ENCODE measurements at regions not wholly inside any gene's neighbourhood (a gene's known extent, or its start where the extent isn't known, plus 50 kb on each side); places are given as distances from the start of the nearest gene placed in this dataset.

GRCh38 chr17:56737421-56738161, 96.1 kb downstream of the C17orf67 start:
- no peak for DNase-seq (ENCODE audit: low read depth in 4 of 4, low spot score in 1 of 4)

GRCh38 chr17:56739376-56739775, 94.3 kb downstream of the C17orf67 start:
- no peak for DNase-seq (ENCODE audit: low read depth in 4 of 4, low spot score in 1 of 4)

- no peak for DNase-seq (ENCODE audit: low read depth in 4 of 4, low spot score in 1 of 4)
Observed at GRCh38 chr17:56739776-56740175, 93.9 kb downstream of the C17orf67 start.

GRCh38 chr17:56740481-56740880, 93.2 kb downstream of the C17orf67 start:
- no peak for DNase-seq (ENCODE audit: low read depth in 4 of 4, low spot score in 1 of 4)
